ENCODE measurements at regions not wholly inside any gene's neighbourhood (a gene's known extent, or its start where the extent isn't known, plus 50 kb on each side); places are given as distances from the start of the nearest gene placed in this dataset.

DNA sequence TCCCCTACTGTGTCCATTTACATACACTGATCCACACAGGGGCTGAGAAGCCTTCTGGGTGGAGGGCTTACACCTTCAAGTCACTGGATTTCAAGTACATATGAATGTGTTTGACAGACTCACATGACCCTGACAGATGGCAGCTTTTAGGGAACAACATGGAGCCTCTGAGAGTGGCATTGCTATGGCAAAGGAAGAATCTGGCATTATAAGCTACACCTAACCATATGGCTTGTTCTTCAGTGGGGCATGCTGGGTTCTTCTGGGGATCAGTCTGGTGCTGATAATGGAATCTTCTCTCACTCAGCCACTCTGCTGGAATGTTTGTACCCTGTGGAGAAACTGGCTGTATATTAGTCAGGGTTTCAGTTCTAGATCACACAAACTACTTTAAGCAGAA, 68.5 kb upstream of the PDE4B start (continued):
- TF ChIP-seq, protein P1, sequence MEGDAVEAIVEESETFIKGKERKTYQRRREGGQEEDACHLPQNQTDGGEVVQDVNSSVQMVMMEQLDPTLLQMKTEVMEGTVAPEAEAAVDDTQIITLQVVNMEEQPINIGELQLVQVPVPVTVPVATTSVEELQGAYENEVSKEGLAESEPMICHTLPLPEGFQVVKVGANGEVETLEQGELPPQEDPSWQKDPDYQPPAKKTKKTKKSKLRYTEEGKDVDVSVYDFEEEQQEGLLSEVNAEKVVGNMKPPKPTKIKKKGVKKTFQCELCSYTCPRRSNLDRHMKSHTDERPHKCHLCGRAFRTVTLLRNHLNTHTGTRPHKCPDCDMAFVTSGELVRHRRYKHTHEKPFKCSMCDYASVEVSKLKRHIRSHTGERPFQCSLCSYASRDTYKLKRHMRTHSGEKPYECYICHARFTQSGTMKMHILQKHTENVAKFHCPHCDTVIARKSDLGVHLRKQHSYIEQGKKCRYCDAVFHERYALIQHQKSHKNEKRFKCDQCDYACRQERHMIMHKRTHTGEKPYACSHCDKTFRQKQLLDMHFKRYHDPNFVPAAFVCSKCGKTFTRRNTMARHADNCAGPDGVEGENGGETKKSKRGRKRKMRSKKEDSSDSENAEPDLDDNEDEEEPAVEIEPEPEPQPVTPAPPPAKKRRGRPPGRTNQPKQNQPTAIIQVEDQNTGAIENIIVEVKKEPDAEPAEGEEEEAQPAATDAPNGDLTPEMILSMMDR (conservative IDR thresholded peaks at IDR 0.05; ENCODE audit: low read depth in 2 of 2) = no peak
- TF ChIP-seq CREB1 (CRISPR knock-in tag; IDR thresholded peaks at IDR 0.05; ENCODE audit: low read depth) = no peak
- TF ChIP-seq NANOG (IDR thresholded peaks at IDR 0.05; ENCODE audit: borderline replicate concordance) = no peak
- no peak for TF ChIP-seq EZH2 (IDR thresholded peaks at IDR 0.05; ENCODE audit: low read depth, unreplicated experiment)
- no peak for TF ChIP-seq ZNF114 (CRISPR knock-in tag; IDR thresholded peaks at IDR 0.05)
- no peak for TF ChIP-seq STAT1 (IDR thresholded peaks at IDR 0.05; ENCODE audit: unreplicated experiment)

DNA sequence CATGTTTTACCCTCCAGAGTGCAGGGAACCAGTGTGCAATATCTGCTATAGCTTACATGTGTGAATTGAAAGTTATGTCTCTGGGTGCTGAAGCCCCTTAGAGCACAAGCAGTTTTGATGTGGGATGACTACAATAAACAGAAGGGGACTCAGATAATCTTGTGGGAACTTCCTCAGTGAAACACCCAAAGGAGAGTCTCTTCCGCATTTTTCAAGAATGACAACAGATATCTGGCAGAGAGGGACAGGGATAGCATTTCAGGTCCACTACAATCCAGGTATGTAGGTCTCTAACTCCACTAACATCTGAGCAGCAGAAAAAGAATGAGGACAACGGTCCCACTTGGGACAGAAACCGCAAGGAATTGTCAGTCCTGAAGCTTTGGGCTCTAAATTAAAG, 67.6 kb upstream of the PDE4B start:
- H3K27ac ChIP-seq (ENCODE audit: low read depth) = no peak overlapping the region

More for the DNA sequence above, 67.6 kb upstream of the PDE4B start:
- ATAC-seq (no peak), DNase-seq (ENCODE audit: low spot score) (no peak)
- no peak overlapping the region for H3K4me3 ChIP-seq
- H3K36me3 Mint-ChIP-seq (ENCODE audit: low read depth) = no peaks in the 10 kb centered on the region
- H3K4me2 ChIP-seq = no peak overlapping the region
- no peaks in the 10 kb centered on the region for H3K36me3 ChIP-seq (ENCODE audit: insufficient read depth)
- no peaks in the 10 kb centered on the region for H3K27me3 ChIP-seq (ENCODE audit: insufficient read depth)
- H3K4me3 Mint-ChIP-seq = no peak overlapping the region
- H2AFZ ChIP-seq = no peak overlapping the region
- H3K9me3 Mint-ChIP-seq = no peaks in the 10 kb centered on the region
- H4K20me1 ChIP-seq (replicated peaks; ENCODE audit: insufficient read depth) = no peaks in the 10 kb centered on the region
- H3K4me1 Mint-ChIP-seq = 0 out of 3 replicates have a peak, but pooled peaks cover 2% of the 10 kb centered on the region
- H3K9me2 ChIP-seq (ENCODE audit: insufficient read depth) = peaks cover 12% of the 10 kb centered on the region
- no peaks in the 10 kb centered on the region for H3K27me3 Mint-ChIP-seq (ENCODE audit: insufficient read depth, low read depth, poor library complexity)
- TF ChIP-seq, protein P2, sequence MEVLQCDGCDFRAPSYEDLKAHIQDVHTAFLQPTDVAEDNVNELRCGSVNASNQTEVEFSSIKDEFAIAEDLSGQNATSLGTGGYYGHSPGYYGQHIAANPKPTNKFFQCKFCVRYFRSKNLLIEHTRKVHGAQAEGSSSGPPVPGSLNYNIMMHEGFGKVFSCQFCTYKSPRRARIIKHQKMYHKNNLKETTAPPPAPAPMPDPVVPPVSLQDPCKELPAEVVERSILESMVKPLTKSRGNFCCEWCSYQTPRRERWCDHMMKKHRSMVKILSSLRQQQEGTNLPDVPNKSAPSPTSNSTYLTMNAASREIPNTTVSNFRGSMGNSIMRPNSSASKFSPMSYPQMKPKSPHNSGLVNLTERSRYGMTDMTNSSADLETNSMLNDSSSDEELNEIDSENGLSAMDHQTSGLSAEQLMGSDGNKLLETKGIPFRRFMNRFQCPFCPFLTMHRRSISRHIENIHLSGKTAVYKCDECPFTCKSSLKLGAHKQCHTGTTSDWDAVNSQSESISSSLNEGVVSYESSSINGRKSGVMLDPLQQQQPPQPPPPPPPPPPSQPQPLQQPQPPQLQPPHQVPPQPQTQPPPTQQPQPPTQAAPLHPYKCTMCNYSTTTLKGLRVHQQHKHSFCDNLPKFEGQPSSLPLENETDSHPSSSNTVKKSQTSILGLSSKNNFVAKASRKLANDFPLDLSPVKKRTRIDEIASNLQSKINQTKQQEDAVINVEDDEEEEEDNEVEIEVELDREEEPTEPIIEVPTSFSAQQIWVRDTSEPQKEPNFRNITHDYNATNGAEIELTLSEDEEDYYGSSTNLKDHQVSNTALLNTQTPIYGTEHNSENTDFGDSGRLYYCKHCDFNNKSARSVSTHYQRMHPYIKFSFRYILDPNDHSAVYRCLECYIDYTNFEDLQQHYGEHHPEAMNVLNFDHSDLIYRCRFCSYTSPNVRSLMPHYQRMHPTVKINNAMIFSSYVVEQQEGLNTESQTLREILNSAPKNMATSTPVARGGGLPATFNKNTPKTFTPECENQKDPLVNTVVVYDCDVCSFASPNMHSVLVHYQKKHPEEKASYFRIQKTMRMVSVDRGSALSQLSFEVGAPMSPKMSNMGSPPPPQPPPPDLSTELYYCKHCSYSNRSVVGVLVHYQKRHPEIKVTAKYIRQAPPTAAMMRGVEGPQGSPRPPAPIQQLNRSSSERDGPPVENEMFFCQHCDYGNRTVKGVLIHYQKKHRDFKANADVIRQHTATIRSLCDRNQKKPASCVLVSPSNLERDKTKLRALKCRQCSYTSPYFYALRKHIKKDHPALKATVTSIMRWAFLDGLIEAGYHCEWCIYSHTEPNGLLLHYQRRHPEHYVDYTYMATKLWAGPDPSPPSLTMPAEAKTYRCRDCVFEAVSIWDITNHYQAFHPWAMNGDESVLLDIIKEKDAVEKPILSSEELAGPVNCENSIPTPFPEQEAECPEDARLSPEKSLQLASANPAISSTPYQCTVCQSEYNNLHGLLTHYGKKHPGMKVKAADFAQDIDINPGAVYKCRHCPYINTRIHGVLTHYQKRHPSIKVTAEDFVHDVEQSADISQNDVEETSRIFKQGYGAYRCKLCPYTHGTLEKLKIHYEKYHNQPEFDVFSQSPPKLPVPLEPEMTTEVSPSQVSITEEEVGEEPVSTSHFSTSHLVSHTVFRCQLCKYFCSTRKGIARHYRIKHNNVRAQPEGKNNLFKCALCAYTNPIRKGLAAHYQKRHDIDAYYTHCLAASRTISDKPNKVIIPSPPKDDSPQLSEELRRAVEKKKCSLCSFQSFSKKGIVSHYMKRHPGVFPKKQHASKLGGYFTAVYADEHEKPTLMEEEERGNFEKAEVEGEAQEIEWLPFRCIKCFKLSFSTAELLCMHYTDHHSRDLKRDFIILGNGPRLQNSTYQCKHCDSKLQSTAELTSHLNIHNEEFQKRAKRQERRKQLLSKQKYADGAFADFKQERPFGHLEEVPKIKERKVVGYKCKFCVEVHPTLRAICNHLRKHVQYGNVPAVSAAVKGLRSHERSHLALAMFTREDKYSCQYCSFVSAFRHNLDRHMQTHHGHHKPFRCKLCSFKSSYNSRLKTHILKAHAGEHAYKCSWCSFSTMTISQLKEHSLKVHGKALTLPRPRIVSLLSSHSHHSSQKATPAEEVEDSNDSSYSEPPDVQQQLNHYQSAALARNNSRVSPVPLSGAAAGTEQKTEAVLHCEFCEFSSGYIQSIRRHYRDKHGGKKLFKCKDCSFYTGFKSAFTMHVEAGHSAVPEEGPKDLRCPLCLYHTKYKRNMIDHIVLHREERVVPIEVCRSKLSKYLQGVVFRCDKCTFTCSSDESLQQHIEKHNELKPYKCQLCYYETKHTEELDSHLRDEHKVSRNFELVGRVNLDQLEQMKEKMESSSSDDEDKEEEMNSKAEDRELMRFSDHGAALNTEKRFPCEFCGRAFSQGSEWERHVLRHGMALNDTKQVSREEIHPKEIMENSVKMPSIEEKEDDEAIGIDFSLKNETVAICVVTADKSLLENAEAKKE (CRISPR knock-in tag; IDR thresholded peaks at IDR 0.05) = no peak
- TF ChIP-seq NANOG (IDR thresholded peaks at IDR 0.05; ENCODE audit: borderline replicate concordance) = no peak
- no peak for TF ChIP-seq ZNF114 (CRISPR knock-in tag; IDR thresholded peaks at IDR 0.05)
- no peak for TF ChIP-seq JUNB (IDR thresholded peaks at IDR 0.05; ENCODE audit: unreplicated experiment)
- no peak for TF ChIP-seq STAT1 (IDR thresholded peaks at IDR 0.05; ENCODE audit: unreplicated experiment)
- TF ChIP-seq EZH2phosphoT487 (IDR thresholded peaks at IDR 0.05; ENCODE audit: unreplicated experiment) = no peak
- no peaks in the 10 kb centered on the region for H3F3A ChIP-seq (replicated peaks; ENCODE audit: low read depth)
- H3K4me1 ChIP-seq (ENCODE audit: insufficient read depth) = peaks cover 4% of the 10 kb centered on the region; the same call in 1 of the 2 replicates
- H3K27ac Mint-ChIP-seq = no peak overlapping the region
- no peaks in the 10 kb centered on the region for H3K79me2 ChIP-seq (replicated peaks; ENCODE audit: insufficient read depth)
